Left lung (tissue), 4 donors: ENCODE measurements at regions not wholly inside any gene's neighbourhood (a gene's known extent, or its start where the extent isn't known, plus 50 kb on each side); places are given as distances from the start of the nearest gene placed in this dataset.

Source experiments
- ATAC-seq: fragments of 200-7000 bp; cut with Tn5 transposase; one replicate; pipeline ENCODE4 v1.9.1; 2020; ENCODE audit warnings: moderate library complexity
- DNase-seq, 4 donors: peaks; one replicate each; pipeline ENCODE4 v3.0.0-alpha.2; 2013 to 2020
- H3K27ac ChIP-seq, 2 donors: fragments of 200-600 bp; sonication (generic) in 1 of 2; one replicate each; pipeline versions ENCODE4 v1.5.0 to v1.8.0; 2020 to 2021
- H3K27me3 ChIP-seq, 2 donors: fragments of 200-600 bp; sonication (generic) in 1 of 2; one replicate each; pipeline versions ENCODE4 v1.5.0 to v1.8.0; 2020 to 2021
- H3K36me3 ChIP-seq, 2 donors: fragments of 200-600 bp; sonication (generic) in 1 of 2; one replicate each; pipeline versions ENCODE4 v1.5.0 to v1.8.0; 2020 to 2021
- H3K4me1 ChIP-seq, 2 donors: fragments of 200-600 bp; one replicate each; pipeline ENCODE4 v1.8.0; 2021
- H3K4me3 ChIP-seq, 2 donors: fragments of 200-600 bp; sonication (generic) in 1 of 2; one replicate each; pipeline versions ENCODE4 v1.5.0 to v1.8.0; 2020 to 2021; ENCODE audit warnings: mild to moderate bottlenecking in 1 of 2
- H3K9me3 ChIP-seq, 2 donors: fragments of 200-600 bp; sonication (generic) in 1 of 2; one replicate each; pipeline versions ENCODE4 v1.5.0 to v1.8.0; 2020 to 2021
- CTCF ChIP-seq, 2 donors: fragments of 200-600 bp; sonication (generic) in 1 of 2; IDR thresholded peaks; one replicate each; pipeline versions ENCODE4 v1.5.0 to v1.8.0; 2021; ENCODE audit warnings: antibody characterized with exemption in 2 of 2
- intact Hi-C, 2 donors: fragments of 100-400 bp; cut with DNase I; formaldehyde crosslinking; loops; one replicate each; pipeline versions ENCODE4 v1.11.2 to v1.14.2; 2022
- donor health status: DM: no; HTN: yes; CAD: no.
- donor health status: DM: no; HTN: no; CAD: no.

- TF ChIP-seq CTCF (IDR thresholded peaks at IDR 0.05) = no peak
- H3K4me3 ChIP-seq = no peak overlapping the region
- intact Hi-C loops = no loop called here
Measured at GRCh38 chr10:90984898-90985297, 64.0 kb upstream of the ANKRD1 start.

GRCh38 chr10:90985321-90985933 is 64.5 kb upstream of the ANKRD1 start:
- Histone ChIP-seq H3K27ac (no peak overlapping the region), H3K4me3 (no peak overlapping the region), H3K9me3 (no peaks in the 10 kb centered on the region), H3K27me3 (no peaks in the 10 kb centered on the region), H3K4me1 (no peaks in the 10 kb centered on the region), H3K36me3 (no peaks in the 10 kb centered on the region)
- no peak for ATAC-seq
- no peak for DNase-seq
- intact Hi-C loops = no loop called here
- no peak for TF ChIP-seq CTCF (IDR thresholded peaks at IDR 0.05)

More at GRCh38 chr10:90984898-90985297, 64.0 kb upstream of the ANKRD1 start:
- DNase-seq (no peak), ATAC-seq (no peak)
- Histone ChIP-seq H3K9me3 (no peaks in the 10 kb centered on the region), H3K36me3 (no peaks in the 10 kb centered on the region), H3K27me3 (no peaks in the 10 kb centered on the region), H3K4me1 (no peaks in the 10 kb centered on the region), H3K27ac (no peak overlapping the region)

GRCh38 chr10:90986136-90986760 is 65.4 kb upstream of the ANKRD1 start:
- Histone ChIP-seq H3K27ac (no peak overlapping the region), H3K4me3 (no peak overlapping the region), H3K9me3 (no peaks in the 10 kb centered on the region), H3K27me3 (no peaks in the 10 kb centered on the region), H3K36me3 (no peaks in the 10 kb centered on the region), H3K4me1 (no peaks in the 10 kb centered on the region)
- DNase-seq (no peak), ATAC-seq (no peak)
- intact Hi-C loops = no loop called here
- no peak for TF ChIP-seq CTCF (IDR thresholded peaks at IDR 0.05)

- no peak for ATAC-seq
- Histone ChIP-seq H3K4me1 (no peaks in the 10 kb centered on the region), H3K27ac (no peak overlapping the region), H3K4me3 (no peak overlapping the region), H3K27me3 (no peaks in the 10 kb centered on the region), H3K36me3 (no peaks in the 10 kb centered on the region), H3K9me3 (no peaks in the 10 kb centered on the region)
- no peak for DNase-seq
- intact Hi-C loops = no loop called here
- no peak for TF ChIP-seq CTCF (IDR thresholded peaks at IDR 0.05)
Measured at GRCh38 chr10:90986870-90987269, 66.0 kb upstream of the ANKRD1 start.

GRCh38 chr10:90987383-90987782 is 66.5 kb upstream of the ANKRD1 start:
- ATAC-seq = no peak
- no peak overlapping the region for H3K4me3 ChIP-seq
- TF ChIP-seq CTCF (IDR thresholded peaks at IDR 0.05) = no peak

More at GRCh38 chr10:90987383-90987782, 66.5 kb upstream of the ANKRD1 start:
- no peak for DNase-seq
- Histone ChIP-seq H3K36me3 (no peaks in the 10 kb centered on the region), H3K27me3 (no peaks in the 10 kb centered on the region), H3K4me1 (no peaks in the 10 kb centered on the region), H3K9me3 (no peaks in the 10 kb centered on the region), H3K27ac (no peak overlapping the region)
- intact Hi-C loops = no loop called here
